Adrenal gland (tissue), 5 donors: ENCODE measurements at regions not wholly inside any gene's neighbourhood (a gene's known extent, or its start where the extent isn't known, plus 50 kb on each side); places are given as distances from the start of the nearest gene placed in this dataset.

ENCODE experiments used
- CTCF ChIP-seq, 6 experiments: fragments of 450-650 bp in 4 of 6; fragments of 200-600 bp in 2 of 6; sonication (generic) in 1 of 6; IDR thresholded peaks; 1 replicate in 5 of 6; 2 replicates in 1 of 6; pipeline versions ENCODE4 v1.5.1 to v1.8.0; 2016 to 2021; ENCODE audit warnings: antibody characterized with exemption in 6 of 6, mild to moderate bottlenecking in 2 of 6, moderate library complexity in 1 of 6
- POLR2A ChIP-seq, 2 donors: fragments of 450-650 bp; IDR thresholded peaks; one replicate each; pipeline ENCODE4 v1.6.1; 2017; ENCODE audit warnings: antibody characterized with exemption in 2 of 2, mild to moderate bottlenecking in 2 of 2, moderate library complexity in 1 of 2
- donor health status: DM: no; HTN: no; CAD: no.

- TF ChIP-seq CTCF (IDR thresholded peaks at IDR 0.05) = peak in 3 of 6 experiments; percentile 26 to 40 (median 28)
- TF ChIP-seq POLR2A (IDR thresholded peaks at IDR 0.05) = peak; percentile 64 to 92
Measured at GRCh38 chr9:129460323-129461261, 160.3 kb downstream of the C9orf50 start.
